GM23248 (cell line): ENCODE measurements at regions not wholly inside any gene's neighbourhood (a gene's known extent, or its start where the extent isn't known, plus 50 kb on each side); places are given as distances from the start of the nearest gene placed in this dataset.

Experiments used
- EZH2 ChIP-seq: fragments of 200-600 bp; sonication (generic); IDR thresholded peaks from 2 replicates; pipeline ENCODE4 v1.6.1; 2018; ENCODE audit warnings: antibody characterized with exemption, mild to moderate bottlenecking; ENCODE audit not compliant: insufficient read depth, poor library complexity, severe bottlenecking
- EZH2phosphoT487 ChIP-seq: fragments of 200-600 bp; sonication (generic); IDR thresholded peaks from 2 replicates; pipeline ENCODE4 v1.6.1; 2018; ENCODE audit warnings: antibody characterized with exemption, moderate library complexity, mild to moderate bottlenecking, low read depth; ENCODE audit not compliant: insufficient read depth

DNA sequence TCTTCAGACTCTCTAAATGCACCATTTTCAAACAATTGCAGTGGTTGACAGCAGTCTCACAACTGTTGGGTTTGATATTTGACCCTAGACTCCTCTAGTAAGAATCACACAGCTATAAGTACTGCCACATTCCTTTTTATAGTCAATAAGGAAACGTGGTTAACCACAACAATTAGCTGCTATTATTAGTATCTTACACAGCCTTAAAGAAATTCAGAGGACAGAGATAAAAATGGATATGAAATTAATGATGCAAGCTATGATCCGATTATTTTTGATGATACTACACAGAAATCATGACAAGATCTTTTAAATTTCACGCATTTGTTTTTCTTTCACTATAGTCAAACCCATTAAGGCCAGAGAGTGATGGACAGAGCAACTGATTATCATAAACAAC is 288.6 kb upstream of the C9orf72 start:
- TF ChIP-seq EZH2: no peak
- TF ChIP-seq EZH2phosphoT487: no peak
